ENCODE measurements at regions not wholly inside any gene's neighbourhood (a gene's known extent, or its start where the extent isn't known, plus 50 kb on each side); places are given as distances from the start of the nearest gene placed in this dataset.

- no peaks in the 10 kb centered on the region for H3K36me3 Mint-ChIP-seq (ENCODE audit: low read depth)
- no peaks in the 10 kb centered on the region for H3K27me3 Mint-ChIP-seq
- peaks cover 48% of the 10 kb centered on the region for H3K4me1 Mint-ChIP-seq (ENCODE audit: low read depth)
- no peaks in the 10 kb centered on the region for H3K9me3 Mint-ChIP-seq
- peak overlapping the region; percentile 79 for H3K27ac Mint-ChIP-seq
- intact Hi-C loops (cut with micrococcal nuclease), result loop anchor here (5.0 kb wide), 3 partner anchors 71 to 249 kb away; partner anchors contain the start of gene CXCR4
- no peak overlapping the region for H3K4me3 Mint-ChIP-seq
These were observed 137.9 kb upstream of the CXCR4 start for GRCh38 chr2:136255648-136256461.

GRCh38 chr2:136255127-136255526, 137.2 kb upstream of the CXCR4 start:
- H3K27ac Mint-ChIP-seq, result peak overlapping the region; percentile 79
- H3K4me1 Mint-ChIP-seq (ENCODE audit: low read depth), result peaks cover 54% of the 10 kb centered on the region
- H3K27me3 Mint-ChIP-seq, result no peaks in the 10 kb centered on the region
- no peak overlapping the region for H3K4me3 Mint-ChIP-seq
- H3K36me3 Mint-ChIP-seq (ENCODE audit: low read depth), result no peaks in the 10 kb centered on the region
- intact Hi-C loops (cut with micrococcal nuclease), result loop anchor here (5.0 kb wide), 3 partner anchors 72 to 248 kb away; partner anchors contain the start of gene CXCR4
- no peaks in the 10 kb centered on the region for H3K9me3 Mint-ChIP-seq

- Mint-ChIP-seq H3K4me3 (no peak overlapping the region), H3K27me3 (no peaks in the 10 kb centered on the region), H3K36me3 (ENCODE audit: low read depth) (no peaks in the 10 kb centered on the region), H3K4me1 (ENCODE audit: low read depth) (peaks cover 58% of the 10 kb centered on the region), H3K27ac (peak overlapping the region; percentile 79), H3K9me3 (no peaks in the 10 kb centered on the region)
- intact Hi-C loops (cut with micrococcal nuclease), result loop anchor here (5.0 kb wide), 3 partner anchors 73 to 247 kb away; partner anchors contain the start of gene CXCR4
These were observed 136.7 kb upstream of the CXCR4 start for GRCh38 chr2:136254681-136255080.

GRCh38 chr2:136253288-136254004, 135.5 kb upstream of the CXCR4 start:
- peaks cover 1% of the 10 kb centered on the region for H3K27me3 Mint-ChIP-seq
- peaks cover 59% of the 10 kb centered on the region for H3K4me1 Mint-ChIP-seq (ENCODE audit: low read depth)
- H3K9me3 Mint-ChIP-seq, result no peaks in the 10 kb centered on the region
- peak overlapping the region; percentile 79 for H3K27ac Mint-ChIP-seq
- intact Hi-C loops (cut with micrococcal nuclease), result loop anchor here (1.0 kb wide), 1 partner anchor 14 kb away; no protein-coding TSS in a partner anchor
- no peak overlapping the region for H3K4me3 Mint-ChIP-seq
- H3K36me3 Mint-ChIP-seq (ENCODE audit: low read depth), result no peaks in the 10 kb centered on the region

- H3K4me1 Mint-ChIP-seq (ENCODE audit: low read depth), result peaks cover 70% of the 10 kb centered on the region
- no peaks in the 10 kb centered on the region for H3K36me3 Mint-ChIP-seq (ENCODE audit: low read depth)
- peaks cover 1% of the 10 kb centered on the region for H3K27me3 Mint-ChIP-seq
- H3K4me3 Mint-ChIP-seq, result no peak overlapping the region
- H3K9me3 Mint-ChIP-seq, result no peaks in the 10 kb centered on the region
- intact Hi-C loops (cut with micrococcal nuclease), result no loop called here
- peak overlapping the region; percentile 9 for H3K27ac Mint-ChIP-seq
These were observed 134.1 kb upstream of the CXCR4 start for GRCh38 chr2:136251885-136252585.

- Mint-ChIP-seq H3K36me3 (ENCODE audit: low read depth) (no peaks in the 10 kb centered on the region), H3K4me3 (no peak overlapping the region), H3K27me3 (peaks cover 1% of the 10 kb centered on the region), H3K9me3 (no peaks in the 10 kb centered on the region), H3K27ac (peak overlapping the region; percentile 9), H3K4me1 (ENCODE audit: low read depth) (peaks cover 66% of the 10 kb centered on the region)
- intact Hi-C loops (cut with micrococcal nuclease), result no loop called here
These were observed 133.4 kb upstream of the CXCR4 start for GRCh38 chr2:136251197-136251884.

- no peaks in the 10 kb centered on the region for H3K36me3 Mint-ChIP-seq (ENCODE audit: low read depth)
- H3K27me3 Mint-ChIP-seq, result peaks cover 1% of the 10 kb centered on the region
- H3K4me1 Mint-ChIP-seq (ENCODE audit: low read depth), result peaks cover 72% of the 10 kb centered on the region
- no peak overlapping the region for H3K4me3 Mint-ChIP-seq
- intact Hi-C loops (cut with micrococcal nuclease), result no loop called here
- no peaks in the 10 kb centered on the region for H3K9me3 Mint-ChIP-seq
- H3K27ac Mint-ChIP-seq, result no peak overlapping the region
These were observed 132.2 kb upstream of the CXCR4 start for GRCh38 chr2:136250131-136250530.

GRCh38 chr2:136248907-136249306, 131.0 kb upstream of the CXCR4 start:
- H3K4me3 Mint-ChIP-seq, result no peak overlapping the region
- H3K27me3 Mint-ChIP-seq, result peaks cover 1% of the 10 kb centered on the region
- intact Hi-C loops (cut with micrococcal nuclease), result loop anchor here (5.0 kb wide), 1 partner anchor 42 kb away; no protein-coding TSS in a partner anchor
- H3K4me1 Mint-ChIP-seq (ENCODE audit: low read depth), result peaks cover 70% of the 10 kb centered on the region
- H3K9me3 Mint-ChIP-seq, result no peaks in the 10 kb centered on the region
- H3K27ac Mint-ChIP-seq, result peak overlapping the region; percentile 26
- no peaks in the 10 kb centered on the region for H3K36me3 Mint-ChIP-seq (ENCODE audit: low read depth)

GRCh38 chr2:136248242-136248641, 130.3 kb upstream of the CXCR4 start:
- peaks cover 1% of the 10 kb centered on the region for H3K27me3 Mint-ChIP-seq
- peaks cover 68% of the 10 kb centered on the region for H3K4me1 Mint-ChIP-seq (ENCODE audit: low read depth)
- no peaks in the 10 kb centered on the region for H3K9me3 Mint-ChIP-seq
- peak overlapping the region; percentile 26 for H3K27ac Mint-ChIP-seq
- H3K36me3 Mint-ChIP-seq (ENCODE audit: low read depth), result no peaks in the 10 kb centered on the region
- intact Hi-C loops (cut with micrococcal nuclease), result loop anchor here (5.0 kb wide), 1 partner anchor 41 kb away; no protein-coding TSS in a partner anchor
- H3K4me3 Mint-ChIP-seq, result no peak overlapping the region

GRCh38 chr2:136247204-136247950, 129.4 kb upstream of the CXCR4 start:
- no peaks in the 10 kb centered on the region for H3K36me3 Mint-ChIP-seq (ENCODE audit: low read depth)
- no peak overlapping the region for H3K4me3 Mint-ChIP-seq
- H3K9me3 Mint-ChIP-seq, result no peaks in the 10 kb centered on the region
- peaks cover 1% of the 10 kb centered on the region for H3K27me3 Mint-ChIP-seq
- H3K4me1 Mint-ChIP-seq (ENCODE audit: low read depth), result peaks cover 71% of the 10 kb centered on the region
- intact Hi-C loops (cut with micrococcal nuclease), result loop anchor here (5.0 kb wide), 1 partner anchor 40 kb away; no protein-coding TSS in a partner anchor
- no peak overlapping the region for H3K27ac Mint-ChIP-seq

- Mint-ChIP-seq H3K27ac (peak overlapping the region; percentile 79), H3K27me3 (peaks cover 1% of the 10 kb centered on the region), H3K4me3 (peak overlapping the region; percentile 40), H3K4me1 (ENCODE audit: low read depth) (peaks cover 82% of the 10 kb centered on the region), H3K36me3 (ENCODE audit: low read depth) (no peaks in the 10 kb centered on the region), H3K9me3 (no peaks in the 10 kb centered on the region)
- intact Hi-C loops (cut with micrococcal nuclease), result loop anchor here (5.0 kb wide), 1 partner anchor 39 kb away; no protein-coding TSS in a partner anchor
These were observed 128.2 kb upstream of the CXCR4 start for GRCh38 chr2:136246086-136246669.

- Mint-ChIP-seq H3K4me1 (ENCODE audit: low read depth) (peaks cover 82% of the 10 kb centered on the region), H3K9me3 (no peaks in the 10 kb centered on the region), H3K4me3 (no peak overlapping the region), H3K27ac (peak overlapping the region; percentile 79), H3K27me3 (peaks cover 1% of the 10 kb centered on the region), H3K36me3 (ENCODE audit: low read depth) (no peaks in the 10 kb centered on the region)
- intact Hi-C loops (cut with micrococcal nuclease), result loop anchor here (5.0 kb wide), 1 partner anchor 38 kb away; no protein-coding TSS in a partner anchor
These were observed 127.3 kb upstream of the CXCR4 start for GRCh38 chr2:136245211-136245610.
